Kidney epithelial cell (primary cell): ENCODE measurements at regions not wholly inside any gene's neighbourhood (a gene's known extent, or its start where the extent isn't known, plus 50 kb on each side); places are given as distances from the start of the nearest gene placed in this dataset.

Experiments used
- DNase-seq: peaks from one replicate; pipeline ENCODE4 v3.0.0-alpha.2; 2010; ENCODE audit warnings: low read depth
- H3K27me3 ChIP-seq: 2 replicates; pipeline ENCODE4 v1.6.0; 2011; ENCODE audit warnings: low read length; ENCODE audit not compliant: control insufficient read depth, insufficient read depth
- H3K36me3 ChIP-seq: 2 replicates; pipeline ENCODE4 v1.5.1; 2011; ENCODE audit warnings: low read length; ENCODE audit not compliant: control insufficient read depth, insufficient read depth
- H3K4me3 ChIP-seq: 2 replicates; pipeline ENCODE4 v1.5.1; 2011; ENCODE audit warnings: low read depth, mild to moderate bottlenecking, control low read depth, low read length
- CTCF ChIP-seq: IDR thresholded peaks from 2 replicates; pipeline ENCODE4 v1.5.1; 2011; ENCODE audit warnings: mild to moderate bottlenecking, moderate library complexity, low read length, control low read depth, inconsistent platforms; ENCODE audit not compliant: insufficient read depth, poor library complexity, severe bottlenecking

- no peak for DNase-seq
- H3K4me3 ChIP-seq = no peak overlapping the region
- no peak for TF ChIP-seq CTCF
- peaks cover 2% of the 10 kb centered on the region for H3K27me3 ChIP-seq
- no peaks in the 10 kb centered on the region for H3K36me3 ChIP-seq
Measured at GRCh38 chr11:134915881-134916280, 503.8 kb upstream of the B3GAT1 start.

- H3K4me3 ChIP-seq = no peak overlapping the region
- no peak for DNase-seq
- no peak for TF ChIP-seq CTCF
- peaks cover 2% of the 10 kb centered on the region for H3K27me3 ChIP-seq
- no peaks in the 10 kb centered on the region for H3K36me3 ChIP-seq
Measured at GRCh38 chr11:134915212-134915611, 503.2 kb upstream of the B3GAT1 start.

- Histone ChIP-seq H3K27me3 (peaks cover 2% of the 10 kb centered on the region), H3K36me3 (no peaks in the 10 kb centered on the region), H3K4me3 (no peak overlapping the region)
- no peak for DNase-seq
- TF ChIP-seq CTCF = no peak
Measured at GRCh38 chr11:134913999-134914590, 502.1 kb upstream of the B3GAT1 start.

GRCh38 chr11:134913391-134913790 is 501.3 kb upstream of the B3GAT1 start:
- no peak for TF ChIP-seq CTCF
- no peaks in the 10 kb centered on the region for H3K36me3 ChIP-seq
- DNase-seq = no peak

GRCh38 chr11:134911514-134912180 is 499.6 kb upstream of the B3GAT1 start:
- no peak for TF ChIP-seq CTCF
- H3K27me3 ChIP-seq = no peaks in the 10 kb centered on the region
- no peak overlapping the region for H3K4me3 ChIP-seq
- no peak for DNase-seq
- no peaks in the 10 kb centered on the region for H3K36me3 ChIP-seq

More at GRCh38 chr11:134913391-134913790, 501.3 kb upstream of the B3GAT1 start:
- no peak overlapping the region for H3K4me3 ChIP-seq
- H3K27me3 ChIP-seq = peaks cover 2% of the 10 kb centered on the region

GRCh38 chr11:134908583-134908982 is 496.5 kb upstream of the B3GAT1 start:
- no peak for TF ChIP-seq CTCF
- DNase-seq = no peak
- no peaks in the 10 kb centered on the region for H3K27me3 ChIP-seq
- H3K4me3 ChIP-seq = no peak overlapping the region
- no peaks in the 10 kb centered on the region for H3K36me3 ChIP-seq
